SK-N-MC (cell line): ENCODE measurements at regions not wholly inside any gene's neighbourhood (a gene's known extent, or its start where the extent isn't known, plus 50 kb on each side); places are given as distances from the start of the nearest gene placed in this dataset.

Experiments
- EZH2 ChIP-seq: fragments of 200-600 bp; sonication (generic); IDR thresholded peaks from one replicate; pipeline ENCODE4 v1.6.1; 2017; ENCODE audit warnings: antibody characterized with exemption
- FOXP2 ChIP-seq: optimal IDR thresholded peaks from 2 replicates; pipeline ENCODE3; 2011; ENCODE audit warnings: mild to moderate bottlenecking, moderate library complexity; ENCODE audit not compliant: insufficient read depth; ENCODE audit errors: extremely low read length, control extremely low read depth
- POLR2AphosphoS5 ChIP-seq: IDR thresholded peaks from 2 replicates; pipeline ENCODE4 v1.6.1; 2012; ENCODE audit warnings: mild to moderate bottlenecking, low read depth, low read length, borderline replicate concordance

- TF ChIP-seq POLR2AphosphoS5 (no peak), EZH2 (no peak), FOXP2 (no peak)
Measured at GRCh38 chr18:28476302-28476701, 299.4 kb upstream of the CDH2 start.
